ENCODE measurements at regions not wholly inside any gene's neighbourhood (a gene's known extent, or its start where the extent isn't known, plus 50 kb on each side); places are given as distances from the start of the nearest gene placed in this dataset.

DNA sequence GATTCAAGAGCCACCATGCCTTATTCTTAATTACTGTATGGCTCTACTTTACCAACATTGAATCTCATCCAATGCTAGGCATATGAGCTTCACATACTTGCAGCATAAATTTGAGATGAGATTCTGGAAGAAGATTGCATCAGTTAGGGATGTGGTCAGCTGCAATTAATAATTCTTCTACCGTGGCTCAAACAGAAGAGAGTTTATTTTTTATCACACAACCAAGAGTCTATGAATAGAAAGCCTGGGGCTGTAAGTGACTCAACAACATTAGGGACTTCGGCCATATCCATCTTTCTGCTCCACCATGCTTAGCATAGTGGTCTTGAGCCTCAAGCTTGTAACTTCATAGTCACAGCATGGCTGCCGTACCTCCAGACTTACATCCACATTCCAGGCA, 179.4 kb upstream of the IRX6 start:
- no peaks in the 10 kb centered on the region for H3K36me3 ChIP-seq (ENCODE audit: control insufficient read depth, insufficient read depth, low read length)
- H3K9ac ChIP-seq (ENCODE audit: extremely low read depth, low read length, poor library complexity, severe bottlenecking), result no peak overlapping the region
- no peak overlapping the region for H3K4me3 ChIP-seq (ENCODE audit: low read length)
- no peaks in the 10 kb centered on the region for H3K27me3 ChIP-seq (ENCODE audit: control insufficient read depth, insufficient read depth, low read length, poor library complexity, severe bottlenecking)
- H3K9me3 ChIP-seq (ENCODE audit: control insufficient read depth, low read length), result no peaks in the 10 kb centered on the region
- 91 to 94% methylated on average over 2 to 3 of the region's 3 CpGs for WGBS, 2 experiments (ENCODE audit: insufficient coverage in 1 of 2, insufficient read length in 1 of 2)
- no peak overlapping the region for H3K27ac Mint-ChIP-seq
- H3K4me3 Mint-ChIP-seq, result no peak overlapping the region
- H3K4me1 Mint-ChIP-seq, result no peaks in the 10 kb centered on the region
- H3K27me3 Mint-ChIP-seq (ENCODE audit: insufficient read depth), result peaks cover 11% of the 10 kb centered on the region
- TF ChIP-seq, protein P1, sequence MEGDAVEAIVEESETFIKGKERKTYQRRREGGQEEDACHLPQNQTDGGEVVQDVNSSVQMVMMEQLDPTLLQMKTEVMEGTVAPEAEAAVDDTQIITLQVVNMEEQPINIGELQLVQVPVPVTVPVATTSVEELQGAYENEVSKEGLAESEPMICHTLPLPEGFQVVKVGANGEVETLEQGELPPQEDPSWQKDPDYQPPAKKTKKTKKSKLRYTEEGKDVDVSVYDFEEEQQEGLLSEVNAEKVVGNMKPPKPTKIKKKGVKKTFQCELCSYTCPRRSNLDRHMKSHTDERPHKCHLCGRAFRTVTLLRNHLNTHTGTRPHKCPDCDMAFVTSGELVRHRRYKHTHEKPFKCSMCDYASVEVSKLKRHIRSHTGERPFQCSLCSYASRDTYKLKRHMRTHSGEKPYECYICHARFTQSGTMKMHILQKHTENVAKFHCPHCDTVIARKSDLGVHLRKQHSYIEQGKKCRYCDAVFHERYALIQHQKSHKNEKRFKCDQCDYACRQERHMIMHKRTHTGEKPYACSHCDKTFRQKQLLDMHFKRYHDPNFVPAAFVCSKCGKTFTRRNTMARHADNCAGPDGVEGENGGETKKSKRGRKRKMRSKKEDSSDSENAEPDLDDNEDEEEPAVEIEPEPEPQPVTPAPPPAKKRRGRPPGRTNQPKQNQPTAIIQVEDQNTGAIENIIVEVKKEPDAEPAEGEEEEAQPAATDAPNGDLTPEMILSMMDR (conservative IDR thresholded peaks at IDR 0.05), result no peak
- H3K9me3 Mint-ChIP-seq, result peaks cover 1% of the 10 kb centered on the region
- no peaks in the 10 kb centered on the region for H3K36me3 Mint-ChIP-seq (ENCODE audit: low read depth)
- no peak overlapping the region for H3K27ac ChIP-seq (ENCODE audit: low read depth, low read length)
- H3K4me1 ChIP-seq (ENCODE audit: control insufficient read depth, insufficient read depth, low read length), result no peaks in the 10 kb centered on the region
- no peak for DNase-seq

DNA sequence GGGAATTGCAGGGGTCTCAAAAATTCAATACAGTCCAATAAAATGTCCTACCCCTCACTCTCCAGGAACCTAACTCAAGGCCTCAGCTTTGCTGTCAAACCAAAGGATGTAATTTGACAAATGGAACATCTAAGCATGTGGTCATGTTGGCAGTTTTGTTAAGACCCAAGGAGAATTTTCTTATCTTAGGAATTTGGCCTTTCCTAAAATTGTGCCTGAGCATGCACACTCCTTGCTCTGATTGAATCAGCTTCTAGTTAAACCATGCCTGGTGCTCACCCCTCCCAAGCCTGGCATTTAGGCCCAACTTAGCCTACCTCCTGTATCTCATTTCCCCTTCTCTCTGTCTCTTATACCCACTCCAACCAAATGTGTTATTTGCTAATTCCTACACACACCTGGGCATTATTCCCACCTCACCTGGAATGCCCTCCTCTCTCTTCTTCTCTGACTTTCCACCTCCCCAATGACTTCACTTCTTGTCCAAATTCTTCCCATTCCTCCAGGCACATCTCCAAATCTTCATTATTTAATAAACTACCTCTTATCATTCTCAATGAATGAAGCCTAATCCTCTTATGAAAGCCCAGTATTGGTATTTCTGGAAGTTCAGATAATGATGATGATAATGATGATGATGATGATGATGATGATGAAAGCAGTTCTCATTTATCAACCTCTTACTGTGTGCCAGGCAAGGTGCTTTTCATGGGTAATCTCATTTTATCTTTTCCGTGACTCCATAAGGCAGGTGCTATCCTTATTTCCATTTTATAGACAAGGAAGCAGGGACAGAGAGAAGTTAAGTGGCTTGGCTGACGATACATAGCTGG, 178.0 kb upstream of the IRX6 start:
- Histone ChIP-seq H3K36me3 (ENCODE audit: control insufficient read depth, insufficient read depth, low read length) (no peaks in the 10 kb centered on the region), H3K4me3 (ENCODE audit: low read length) (no peak overlapping the region), H3K27ac (ENCODE audit: low read depth, low read length) (no peak overlapping the region), H3K4me1 (ENCODE audit: control insufficient read depth, insufficient read depth, low read length) (no peaks in the 10 kb centered on the region), H3K9me3 (ENCODE audit: control insufficient read depth, low read length) (no peaks in the 10 kb centered on the region), H3K27me3 (ENCODE audit: control insufficient read depth, insufficient read depth, low read length, poor library complexity, severe bottlenecking) (no peaks in the 10 kb centered on the region), H3K9ac (ENCODE audit: extremely low read depth, low read length, poor library complexity, severe bottlenecking) (no peak overlapping the region)
- WGBS, 2 experiments (ENCODE audit: insufficient coverage in 1 of 2, insufficient read length in 1 of 2), result 92 to 100% methylated on average over 1 to 2 of the region's 2 CpGs
- Mint-ChIP-seq H3K36me3 (ENCODE audit: low read depth) (no peaks in the 10 kb centered on the region), H3K9me3 (peaks cover 2% of the 10 kb centered on the region), H3K27me3 (ENCODE audit: insufficient read depth) (peaks cover 10% of the 10 kb centered on the region), H3K4me3 (no peak overlapping the region), H3K27ac (no peak overlapping the region), H3K4me1 (no peaks in the 10 kb centered on the region)
- DNase-seq, result no peak
- TF ChIP-seq, protein P1 (conservative IDR thresholded peaks at IDR 0.05), result no peak

DNA sequence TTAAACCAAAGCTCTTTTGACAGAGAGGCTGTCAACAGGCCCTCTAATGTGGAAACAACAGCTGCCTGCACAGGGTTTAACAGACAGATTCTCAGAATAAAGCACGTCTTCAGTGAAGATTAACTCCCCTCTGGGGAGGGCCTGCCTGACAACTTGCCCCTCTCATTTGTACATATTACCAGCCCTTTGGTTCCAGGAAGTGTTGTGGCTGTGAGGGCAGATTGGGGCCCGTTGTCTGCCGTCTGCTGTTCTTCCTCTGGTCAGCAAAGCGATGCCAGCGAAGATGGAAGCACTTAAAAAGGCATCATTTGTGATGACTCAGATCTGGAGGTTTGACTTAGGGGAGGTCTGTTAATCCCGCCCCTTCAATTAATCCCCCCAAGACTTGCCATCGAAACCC, 177.0 kb upstream of the IRX6 start:
- no peaks in the 10 kb centered on the region for H3K27me3 ChIP-seq (ENCODE audit: control insufficient read depth, insufficient read depth, low read length, poor library complexity, severe bottlenecking)
- 80 to 92% methylated on average over 2 to 7 of the region's 7 CpGs for WGBS, 2 experiments (ENCODE audit: insufficient coverage in 1 of 2, insufficient read length in 1 of 2)
- TF ChIP-seq, protein P1 (conservative IDR thresholded peaks at IDR 0.05), result no peak
- no peak overlapping the region for H3K4me3 Mint-ChIP-seq
- H3K36me3 Mint-ChIP-seq (ENCODE audit: low read depth), result no peaks in the 10 kb centered on the region
- no peaks in the 10 kb centered on the region for H3K4me1 Mint-ChIP-seq
- H3K36me3 ChIP-seq (ENCODE audit: control insufficient read depth, insufficient read depth, low read length), result no peaks in the 10 kb centered on the region
- H3K27ac ChIP-seq (ENCODE audit: low read depth, low read length), result no peak overlapping the region
- no peaks in the 10 kb centered on the region for H3K9me3 ChIP-seq (ENCODE audit: control insufficient read depth, low read length)
- no peak for DNase-seq
- no peak overlapping the region for H3K27ac Mint-ChIP-seq
- H3K27me3 Mint-ChIP-seq (ENCODE audit: insufficient read depth), result peaks cover 10% of the 10 kb centered on the region
- no peaks in the 10 kb centered on the region for H3K4me1 ChIP-seq (ENCODE audit: control insufficient read depth, insufficient read depth, low read length)
- H3K4me3 ChIP-seq (ENCODE audit: low read length), result no peak overlapping the region
- peaks cover 2% of the 10 kb centered on the region for H3K9me3 Mint-ChIP-seq
- no peak overlapping the region for H3K9ac ChIP-seq (ENCODE audit: extremely low read depth, low read length, poor library complexity, severe bottlenecking)
